Right atrium auricular region (tissue), 2 donors: ENCODE measurements at regions not wholly inside any gene's neighbourhood (a gene's known extent, or its start where the extent isn't known, plus 50 kb on each side); places are given as distances from the start of the nearest gene placed in this dataset.

Experiments used
- DNase-seq: peaks from one replicate; pipeline ENCODE4 v3.0.0-alpha.2; 2019; ENCODE audit warnings: low spot score
- H3K27ac ChIP-seq, 2 donors: fragments of 200-600 bp; sonication (generic); 1 replicate in 1 of 2; 2 replicates in 1 of 2; pipeline ENCODE4 v1.5.1; 2016 to 2019
- H3K27me3 ChIP-seq, 2 donors: fragments of 200-600 bp; sonication (generic); one replicate each; pipeline versions ENCODE4 v1.5.1 to v1.6.0; 2017 to 2019
- H3K36me3 ChIP-seq: fragments of 200-600 bp; sonication (generic); one replicate; pipeline ENCODE4 v1.5.1; 2016
- H3K4me1 ChIP-seq, 2 donors: fragments of 200-600 bp; sonication (generic); one replicate each; pipeline versions ENCODE4 v1.5.1 to v1.6.0; 2017 to 2019
- H3K4me3 ChIP-seq, 2 donors: fragments of 200-600 bp; sonication (generic); 1 replicate in 1 of 2; 2 replicates in 1 of 2; pipeline ENCODE4 v1.5.1; 2017 to 2019; ENCODE audit warnings: mild to moderate bottlenecking in 1 of 2, moderate library complexity in 1 of 2
- H3K9me3 ChIP-seq, 2 donors: fragments of 200-600 bp; sonication (generic); one replicate each; pipeline ENCODE4 v1.5.1; 2019
- CTCF ChIP-seq, 2 donors: fragments of 200-600 bp; sonication (generic); IDR thresholded peaks; one replicate each; pipeline ENCODE4 v1.5.1; 2019; ENCODE audit warnings: antibody characterized with exemption in 2 of 2

GRCh38 chr18:42281851-42282250 lies 326.8 kb downstream of the PIK3C3 start:
- Histone ChIP-seq H3K4me3 (no peak overlapping the region), H3K36me3 (no peaks in the 10 kb centered on the region), H3K27ac (no peak overlapping the region), H3K9me3 (no peaks in the 10 kb centered on the region), H3K4me1 (no peaks in the 10 kb centered on the region), H3K27me3 (no peaks in the 10 kb centered on the region)
- TF ChIP-seq CTCF (IDR thresholded peaks at IDR 0.05): no peak
- no peak for DNase-seq

- TF ChIP-seq CTCF (IDR thresholded peaks at IDR 0.05): no peak
- no peaks in the 10 kb centered on the region for H3K9me3 ChIP-seq
- H3K4me3 ChIP-seq: no peak overlapping the region
- H3K4me1 ChIP-seq: peaks cover 0 to 4% of the 10 kb centered on the region in 2 donors
- H3K27me3 ChIP-seq: no peaks in the 10 kb centered on the region
- no peak overlapping the region for H3K27ac ChIP-seq
- DNase-seq: no peak
- H3K36me3 ChIP-seq: no peaks in the 10 kb centered on the region
Measured at GRCh38 chr18:42287047-42287446, 332.0 kb downstream of the PIK3C3 start.

- Histone ChIP-seq H3K27ac (no peak overlapping the region), H3K4me3 (no peak overlapping the region)
Measured at GRCh38 chr18:42288129-42288528, 333.1 kb downstream of the PIK3C3 start.

GRCh38 chr18:42289526-42289925 lies 334.5 kb downstream of the PIK3C3 start:
- Histone ChIP-seq H3K4me1 (peaks cover 0 to 4% of the 10 kb centered on the region in 2 donors), H3K27ac (no peak overlapping the region), H3K9me3 (no peaks in the 10 kb centered on the region), H3K27me3 (no peaks in the 10 kb centered on the region), H3K36me3 (no peaks in the 10 kb centered on the region), H3K4me3 (no peak overlapping the region)
- DNase-seq: no peak
- TF ChIP-seq CTCF (IDR thresholded peaks at IDR 0.05): no peak

More at GRCh38 chr18:42288129-42288528, 333.1 kb downstream of the PIK3C3 start:
- no peak for DNase-seq
- no peak for TF ChIP-seq CTCF (IDR thresholded peaks at IDR 0.05)
- no peaks in the 10 kb centered on the region for H3K36me3 ChIP-seq
- no peaks in the 10 kb centered on the region for H3K9me3 ChIP-seq
- peaks cover 0 to 4% of the 10 kb centered on the region in 2 donors for H3K4me1 ChIP-seq
- no peaks in the 10 kb centered on the region for H3K27me3 ChIP-seq

GRCh38 chr18:42290318-42291307 lies 335.6 kb downstream of the PIK3C3 start:
- Histone ChIP-seq H3K9me3 (no peaks in the 10 kb centered on the region), H3K27me3 (no peaks in the 10 kb centered on the region), H3K4me3 (no peak overlapping the region), H3K36me3 (no peaks in the 10 kb centered on the region), H3K4me1 (peaks cover 0 to 4% of the 10 kb centered on the region in 2 donors), H3K27ac (no peak overlapping the region)
- no peak for DNase-seq
- TF ChIP-seq CTCF (IDR thresholded peaks at IDR 0.05): no peak
